Peyer's patch (tissue), 4 donors: ENCODE measurements at regions not wholly inside any gene's neighbourhood (a gene's known extent, or its start where the extent isn't known, plus 50 kb on each side); places are given as distances from the start of the nearest gene placed in this dataset.

ENCODE experiments used
- CTCF ChIP-seq, 6 experiments: fragments of 450-650 bp in 4 of 6; fragments of 200-600 bp in 2 of 6; sonication (generic) in 1 of 6; IDR thresholded peaks; one replicate each; pipeline ENCODE4 v1.5.1; 2017 to 2019; ENCODE audit warnings: antibody characterized with exemption in 6 of 6, mild to moderate bottlenecking in 3 of 6, moderate library complexity in 1 of 6
- POLR2A ChIP-seq, 2 donors: fragments of 450-650 bp; IDR thresholded peaks; one replicate each; pipeline ENCODE4 v1.5.1; 2017; ENCODE audit warnings: antibody characterized with exemption in 2 of 2, mild to moderate bottlenecking in 2 of 2, moderate library complexity in 2 of 2

DNA sequence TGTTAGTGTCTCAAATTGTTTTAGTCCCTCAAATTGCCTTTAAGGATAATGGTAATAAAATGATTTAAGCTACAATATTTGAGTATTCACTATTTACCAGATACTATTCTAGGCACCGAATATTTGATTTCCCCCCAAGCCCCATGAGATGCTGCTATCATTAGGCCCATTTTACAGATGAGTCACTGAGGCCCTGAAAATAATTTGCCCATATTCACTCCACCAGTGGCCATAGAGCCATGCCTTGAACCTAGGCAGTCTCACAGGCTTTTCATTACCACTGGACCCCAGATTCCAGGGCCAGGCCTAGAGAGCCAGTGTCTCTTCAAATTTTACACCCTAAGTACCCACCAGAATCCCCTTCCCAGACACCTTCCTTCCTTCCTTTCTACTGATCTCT, 133.7 kb downstream of the LINC00237 start:
- TF ChIP-seq POLR2A (IDR thresholded peaks at IDR 0.05), result no peak
- no peak for TF ChIP-seq CTCF (IDR thresholded peaks at IDR 0.05)
